ENCODE measurements at regions not wholly inside any gene's neighbourhood (a gene's known extent, or its start where the extent isn't known, plus 50 kb on each side); places are given as distances from the start of the nearest gene placed in this dataset.
"Not testable (repeated sequence)": the region's sequence is repeated elsewhere in the genome, so short reads cannot be mapped to it uniquely, and the experiment has no call there.

DNA sequence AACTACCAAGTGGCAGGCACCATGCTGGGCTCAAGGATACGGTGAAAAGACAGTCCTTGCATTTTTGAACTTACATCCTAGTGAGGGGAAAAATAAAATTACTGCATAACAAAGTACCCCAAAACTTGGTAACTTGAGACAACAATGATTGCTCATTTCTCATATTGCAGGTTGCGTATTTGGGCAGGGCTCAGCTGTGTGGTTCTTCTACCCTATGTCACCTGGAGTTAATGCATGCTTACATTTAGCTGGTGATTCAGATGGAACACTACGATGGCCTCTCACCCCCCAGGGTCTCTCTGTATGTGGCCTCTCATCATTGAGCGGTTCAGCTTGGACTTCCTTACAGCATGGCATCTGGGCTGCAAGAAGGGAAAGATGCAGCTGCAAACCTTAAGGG is 60.7 kb upstream of the RBM19 start:
- no peaks in the 10 kb centered on the region for H3K36me3 ChIP-seq
- peaks cover 0 to 11% (median 0%) of the 10 kb centered on the region in 9 donors for H3K27me3 ChIP-seq
- intact Hi-C loops (cut with DNase I), result no loop called here
- DNase-seq (no peak), ATAC-seq (no peak)
- H3K9me3 ChIP-seq, result peaks cover 0 to 17% (median 0%) of the 10 kb centered on the region in 12 donors
- no peak overlapping the region for H3K27ac ChIP-seq
- peaks cover 0 to 8% (median 0%) of the 10 kb centered on the region in 12 donors for H3K4me1 ChIP-seq
- TF ChIP-seq POLR2A (IDR thresholded peaks at IDR 0.05), result no peak
- TF ChIP-seq, protein P1, sequence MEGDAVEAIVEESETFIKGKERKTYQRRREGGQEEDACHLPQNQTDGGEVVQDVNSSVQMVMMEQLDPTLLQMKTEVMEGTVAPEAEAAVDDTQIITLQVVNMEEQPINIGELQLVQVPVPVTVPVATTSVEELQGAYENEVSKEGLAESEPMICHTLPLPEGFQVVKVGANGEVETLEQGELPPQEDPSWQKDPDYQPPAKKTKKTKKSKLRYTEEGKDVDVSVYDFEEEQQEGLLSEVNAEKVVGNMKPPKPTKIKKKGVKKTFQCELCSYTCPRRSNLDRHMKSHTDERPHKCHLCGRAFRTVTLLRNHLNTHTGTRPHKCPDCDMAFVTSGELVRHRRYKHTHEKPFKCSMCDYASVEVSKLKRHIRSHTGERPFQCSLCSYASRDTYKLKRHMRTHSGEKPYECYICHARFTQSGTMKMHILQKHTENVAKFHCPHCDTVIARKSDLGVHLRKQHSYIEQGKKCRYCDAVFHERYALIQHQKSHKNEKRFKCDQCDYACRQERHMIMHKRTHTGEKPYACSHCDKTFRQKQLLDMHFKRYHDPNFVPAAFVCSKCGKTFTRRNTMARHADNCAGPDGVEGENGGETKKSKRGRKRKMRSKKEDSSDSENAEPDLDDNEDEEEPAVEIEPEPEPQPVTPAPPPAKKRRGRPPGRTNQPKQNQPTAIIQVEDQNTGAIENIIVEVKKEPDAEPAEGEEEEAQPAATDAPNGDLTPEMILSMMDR (IDR thresholded peaks at IDR 0.05), result no peak
- WGBS, 4 donors, result 84 to 87% (median 85%) methylated on average over 4 of the region's 4 CpGs
- H3K4me3 ChIP-seq, result no peak overlapping the region

DNA sequence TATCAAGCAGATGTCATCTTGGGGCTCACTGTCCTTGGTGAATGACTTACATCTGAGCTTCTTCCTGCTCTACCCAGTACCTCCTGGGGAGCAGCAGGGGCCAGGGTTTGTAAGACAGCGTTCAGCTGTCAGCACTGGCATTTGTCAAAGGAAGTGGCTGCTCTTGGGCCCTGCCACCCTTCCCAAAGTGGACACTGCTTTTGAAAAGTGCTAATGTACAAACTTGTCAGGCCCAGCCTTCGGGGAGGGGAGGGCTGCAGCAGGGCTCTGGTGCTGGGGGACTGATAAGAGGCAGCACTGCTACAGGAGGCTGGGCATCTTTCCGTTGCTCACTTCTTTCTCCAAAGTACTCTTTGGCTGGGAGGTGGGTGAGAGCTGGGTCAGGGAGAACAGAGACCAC is 59.8 kb upstream of the RBM19 start:
- ATAC-seq (peak; percentile 84 to 97 (median 94)), DNase-seq (peak; percentile 22 to 70 (median 59))
- TF ChIP-seq POLR2A (IDR thresholded peaks at IDR 0.05), result no peak
- TF ChIP-seq, protein P1 (IDR thresholded peaks at IDR 0.05), result peak in 1 of 12 donors; percentile 3
- Histone ChIP-seq H3K4me1 (peaks cover 0 to 8% (median 0%) of the 10 kb centered on the region in 12 donors), H3K9me3 (peaks cover 0 to 17% (median 0%) of the 10 kb centered on the region in 12 donors), H3K36me3 (no peaks in the 10 kb centered on the region), H3K4me3 (no peak overlapping the region), H3K27me3 (peaks cover 0 to 11% (median 0%) of the 10 kb centered on the region in 9 donors), H3K27ac (no peak overlapping the region)
- intact Hi-C loops (cut with DNase I), result no loop called here
- WGBS, 4 donors, result 5 to 9% (median 7%) methylated on average over 3 of the region's 3 CpGs

DNA sequence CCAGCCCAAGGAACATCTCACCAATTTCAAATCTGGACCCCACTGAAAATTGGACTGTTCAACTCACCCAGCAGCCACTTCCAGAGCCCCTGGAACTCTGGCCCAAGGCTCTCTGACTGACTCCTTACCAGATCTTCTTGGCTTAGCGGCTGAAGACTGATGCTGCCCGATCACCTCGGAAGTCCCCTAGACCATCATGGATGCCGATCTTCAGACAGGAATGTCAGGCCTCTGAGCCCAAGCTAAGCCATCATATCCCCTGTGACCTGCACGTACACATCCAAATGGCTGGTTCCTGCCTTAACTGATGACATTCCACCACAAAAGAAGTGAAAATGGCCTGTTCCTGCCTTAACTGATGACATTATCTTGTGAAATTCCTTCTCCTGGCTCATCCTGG is 56.0 kb upstream of the RBM19 start:
- H3K27ac ChIP-seq; intact Hi-C loops (cut with DNase I); H3K4me1 ChIP-seq; H3K36me3 ChIP-seq; H3K4me3 ChIP-seq; ATAC-seq; DNase-seq; H3K9me3 ChIP-seq: not testable (repeated sequence)
- peaks cover 0 to 10% (median 0%) of the 10 kb centered on the region in 9 donors for H3K27me3 ChIP-seq
- WGBS, 4 donors, result 82 to 90% (median 86%) methylated on average over 5 of the region's 5 CpGs

DNA sequence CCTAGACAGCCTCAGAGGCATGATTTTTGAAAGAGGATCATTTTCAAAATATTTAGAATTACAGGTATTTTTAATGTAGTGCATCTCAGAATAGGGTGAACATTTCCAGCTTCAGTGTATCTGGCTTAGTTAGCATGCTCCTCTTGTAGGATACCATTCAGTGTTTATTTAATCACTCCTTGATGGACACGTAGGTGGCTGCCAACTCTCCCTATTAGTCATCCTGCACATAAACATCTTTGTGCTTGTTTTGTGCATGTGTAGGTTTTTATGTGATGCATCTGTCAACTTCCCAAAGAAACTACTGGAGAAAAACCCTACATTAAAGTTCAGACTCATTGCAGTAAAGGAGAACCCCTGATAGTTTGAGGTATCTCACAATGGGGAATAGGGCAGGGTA is 52.5 kb upstream of the RBM19 start:
- intact Hi-C loops (cut with DNase I), result no loop called here
- Histone ChIP-seq H3K36me3 (no peaks in the 10 kb centered on the region), H3K4me1 (no peaks in the 10 kb centered on the region), H3K27ac (no peak overlapping the region), H3K9me3 (no peaks in the 10 kb centered on the region), H3K4me3 (no peak overlapping the region), H3K27me3 (peaks cover 0 to 16% (median 0%) of the 10 kb centered on the region in 9 donors)
- WGBS, 4 donors, result 8 to 23% (median 17%) methylated on average over 1 of the region's 1 CpG
- ATAC-seq (no peak), DNase-seq (no peak)
- no peak for TF ChIP-seq POLR2A (IDR thresholded peaks at IDR 0.05)
- TF ChIP-seq, protein P1 (IDR thresholded peaks at IDR 0.05), result no peak

All from heart left ventricle (tissue), 16 donors.